ENCODE measurements at regions not wholly inside any gene's neighbourhood (a gene's known extent, or its start where the extent isn't known, plus 50 kb on each side); places are given as distances from the start of the nearest gene placed in this dataset.

DNA sequence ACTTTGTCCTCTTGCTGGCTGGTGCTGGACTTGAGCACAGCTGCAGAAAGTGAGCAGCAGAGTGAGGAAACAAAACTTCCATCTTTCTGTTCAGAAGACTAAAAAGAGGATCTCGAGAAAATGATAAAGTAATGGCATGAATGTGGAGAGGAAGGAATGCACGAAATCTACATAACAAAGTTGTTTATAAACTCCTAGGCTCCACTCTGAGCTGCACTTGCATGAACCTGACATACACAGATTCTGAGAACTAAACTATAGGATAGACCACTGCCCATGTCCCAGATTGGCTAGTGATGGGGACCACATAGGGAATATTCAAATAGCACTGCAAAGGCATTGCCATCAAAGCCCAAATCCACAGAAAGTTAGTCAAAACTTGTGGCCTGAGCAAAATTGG, 121.1 kb upstream of the MON1B start:
- TF ChIP-seq POLR2A (IDR thresholded peaks at IDR 0.05; ENCODE audit: low read depth), result no peak
- TF ChIP-seq, protein P1, sequence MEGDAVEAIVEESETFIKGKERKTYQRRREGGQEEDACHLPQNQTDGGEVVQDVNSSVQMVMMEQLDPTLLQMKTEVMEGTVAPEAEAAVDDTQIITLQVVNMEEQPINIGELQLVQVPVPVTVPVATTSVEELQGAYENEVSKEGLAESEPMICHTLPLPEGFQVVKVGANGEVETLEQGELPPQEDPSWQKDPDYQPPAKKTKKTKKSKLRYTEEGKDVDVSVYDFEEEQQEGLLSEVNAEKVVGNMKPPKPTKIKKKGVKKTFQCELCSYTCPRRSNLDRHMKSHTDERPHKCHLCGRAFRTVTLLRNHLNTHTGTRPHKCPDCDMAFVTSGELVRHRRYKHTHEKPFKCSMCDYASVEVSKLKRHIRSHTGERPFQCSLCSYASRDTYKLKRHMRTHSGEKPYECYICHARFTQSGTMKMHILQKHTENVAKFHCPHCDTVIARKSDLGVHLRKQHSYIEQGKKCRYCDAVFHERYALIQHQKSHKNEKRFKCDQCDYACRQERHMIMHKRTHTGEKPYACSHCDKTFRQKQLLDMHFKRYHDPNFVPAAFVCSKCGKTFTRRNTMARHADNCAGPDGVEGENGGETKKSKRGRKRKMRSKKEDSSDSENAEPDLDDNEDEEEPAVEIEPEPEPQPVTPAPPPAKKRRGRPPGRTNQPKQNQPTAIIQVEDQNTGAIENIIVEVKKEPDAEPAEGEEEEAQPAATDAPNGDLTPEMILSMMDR (IDR thresholded peaks at IDR 0.05), result no peak
- no peak for TF ChIP-seq EP300 (IDR thresholded peaks at IDR 0.05)
